ENCODE measurements at regions not wholly inside any gene's neighbourhood (a gene's known extent, or its start where the extent isn't known, plus 50 kb on each side); places are given as distances from the start of the nearest gene placed in this dataset.
A peak's percentile ranks its signal among the peaks of the same experiment; 100 is the strongest.
"Not testable (repeated sequence)": the region's sequence is repeated elsewhere in the genome, so short reads cannot be mapped to it uniquely, and the experiment has no call there.

DNA sequence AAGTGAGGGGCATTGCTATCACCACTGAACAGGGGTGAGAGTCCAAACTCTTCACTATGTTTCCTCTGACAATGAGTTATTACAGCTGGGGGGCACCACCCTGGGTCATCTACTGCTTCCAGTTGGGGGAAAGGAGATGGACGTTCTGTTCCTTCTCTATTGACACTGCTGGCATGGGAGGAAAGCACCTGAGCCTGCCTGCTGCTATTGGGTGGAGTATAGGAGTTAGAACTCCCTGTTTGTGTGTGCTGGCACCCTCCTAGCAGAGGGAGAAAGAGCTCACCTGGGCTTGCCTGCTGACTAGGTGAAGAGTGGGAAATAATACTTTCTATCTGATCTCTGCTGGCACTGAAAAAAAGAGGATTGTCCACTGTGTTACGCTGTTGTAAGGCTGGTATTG is 163.8 kb downstream of the MSN start:
- no peak for DNase-seq (ENCODE audit: extremely low read depth in 1 of 2, low read depth in 1 of 2)

DNA sequence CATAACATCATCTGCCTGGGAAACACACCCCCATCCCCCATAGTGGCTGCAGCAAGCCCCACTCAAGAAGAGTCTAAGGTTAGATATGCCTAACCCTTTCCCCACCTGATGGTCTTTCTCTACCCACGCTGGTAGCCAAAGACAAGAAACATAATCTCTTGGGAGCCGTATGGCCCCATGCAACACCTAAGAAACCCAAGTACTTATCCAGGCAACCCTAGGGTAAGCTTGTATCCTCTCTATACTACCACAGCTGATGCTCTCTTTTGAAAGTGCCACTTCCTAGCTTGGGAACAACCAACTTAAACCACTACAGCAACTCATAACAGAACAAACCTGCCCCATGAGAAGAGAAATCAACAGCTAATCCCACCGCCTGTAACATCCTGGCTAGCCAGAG is 161.1 kb downstream of the MSN start:
- no peak for DNase-seq (ENCODE audit: extremely low read depth in 1 of 2, low read depth in 1 of 2)

DNA sequence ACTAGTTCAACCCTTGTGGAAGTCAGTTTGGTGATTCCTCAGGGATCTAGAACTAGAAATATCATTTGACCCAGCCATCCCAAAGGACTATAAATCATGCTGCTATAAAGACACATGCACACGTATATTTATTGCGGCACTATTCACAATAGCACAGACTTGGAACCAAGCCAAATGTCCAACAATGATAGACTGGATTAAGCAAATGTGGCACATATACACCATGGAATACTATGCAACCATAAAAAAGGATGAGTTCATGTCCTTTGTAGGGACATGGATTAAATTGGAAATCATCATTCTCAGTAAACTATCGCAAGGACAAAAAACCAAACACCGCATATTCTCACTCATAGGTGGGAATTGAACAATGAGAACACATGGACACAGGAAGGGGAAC is 157.8 kb downstream of the MSN start:
- DNase-seq (ENCODE audit: extremely low read depth in 1 of 2, low read depth in 1 of 2): not testable (repeated sequence)

DNA sequence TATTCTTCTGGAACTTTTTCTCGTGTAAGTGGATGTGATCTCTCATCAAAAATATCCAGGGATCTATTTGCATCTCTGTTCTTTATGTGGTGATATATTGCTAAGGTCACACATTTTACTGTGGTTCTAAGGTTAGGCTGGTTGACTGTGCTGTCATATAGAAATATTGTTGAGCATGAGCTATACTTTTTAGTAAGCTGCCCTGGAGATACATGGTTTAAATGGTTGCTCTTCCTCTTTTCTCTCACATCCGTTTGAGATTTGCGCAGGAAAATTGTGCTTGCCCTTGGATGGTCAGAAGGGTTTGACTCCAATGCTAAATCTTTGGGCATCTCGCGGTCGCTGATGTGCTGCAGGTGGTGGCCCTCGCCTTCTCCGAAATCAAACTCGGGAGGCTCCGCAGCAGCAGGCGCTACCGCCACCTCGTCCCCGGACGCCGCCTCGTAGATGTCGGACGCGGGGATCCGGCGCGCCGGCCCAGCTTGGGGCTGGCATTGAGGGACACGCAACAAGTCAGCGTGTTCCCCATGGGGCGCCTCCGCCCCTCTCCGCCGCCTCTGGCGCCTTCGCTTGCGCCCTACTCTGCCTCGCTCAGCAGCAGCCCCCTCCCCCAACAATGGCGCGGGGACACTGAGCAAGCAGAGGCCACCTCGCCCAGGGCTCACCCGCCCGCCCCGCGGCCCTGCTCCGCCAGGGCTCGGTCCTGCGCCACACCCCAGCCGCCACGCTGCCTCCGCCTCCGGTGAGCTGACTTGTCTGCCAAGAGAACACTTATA is 154.5 kb downstream of the MSN start:
- peak; percentile 10 for DNase-seq (ENCODE audit: extremely low read depth in 1 of 2, low read depth in 1 of 2)

DNA sequence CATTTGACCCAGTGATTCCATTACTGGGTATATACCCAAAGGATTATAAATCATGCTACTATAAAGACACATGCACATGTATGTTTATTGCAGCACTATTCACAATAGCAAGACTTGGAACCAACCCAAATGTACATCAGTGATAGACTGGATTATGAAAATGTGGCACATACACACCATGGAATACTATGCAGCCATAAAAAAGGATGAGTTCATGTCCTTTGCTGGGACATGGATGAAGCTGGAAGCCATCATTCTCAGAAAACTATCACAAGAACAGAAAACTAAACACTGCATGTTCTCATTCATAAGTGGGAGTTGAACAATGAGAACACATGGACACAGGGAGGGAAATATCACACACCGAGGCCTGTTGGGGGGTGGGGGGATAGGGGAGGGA is 152.5 kb downstream of the MSN start:
- DNase-seq (ENCODE audit: extremely low read depth in 1 of 2, low read depth in 1 of 2): not testable (repeated sequence)

DNA sequence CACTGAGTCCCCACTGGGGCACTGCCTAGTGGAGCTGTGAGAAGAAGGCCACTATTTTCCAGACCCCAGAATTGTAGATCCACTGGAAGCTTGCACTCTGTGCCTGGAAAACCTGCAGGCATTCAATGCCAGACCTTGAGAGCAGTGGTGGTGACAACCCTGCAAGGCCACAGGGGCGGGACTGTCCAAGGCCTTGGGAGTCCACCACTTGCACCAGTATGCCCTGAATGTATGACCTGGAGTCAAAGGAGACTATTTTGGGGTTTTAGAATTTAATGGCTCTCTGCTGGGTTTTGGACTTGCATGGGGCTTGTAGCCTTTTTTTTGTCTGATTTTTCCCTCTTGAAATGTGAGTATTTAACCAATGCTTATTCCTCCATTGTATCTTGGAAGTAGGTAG is 145.8 kb downstream of the MSN start:
- no peak for DNase-seq (ENCODE audit: extremely low read depth in 1 of 2, low read depth in 1 of 2)

DNA sequence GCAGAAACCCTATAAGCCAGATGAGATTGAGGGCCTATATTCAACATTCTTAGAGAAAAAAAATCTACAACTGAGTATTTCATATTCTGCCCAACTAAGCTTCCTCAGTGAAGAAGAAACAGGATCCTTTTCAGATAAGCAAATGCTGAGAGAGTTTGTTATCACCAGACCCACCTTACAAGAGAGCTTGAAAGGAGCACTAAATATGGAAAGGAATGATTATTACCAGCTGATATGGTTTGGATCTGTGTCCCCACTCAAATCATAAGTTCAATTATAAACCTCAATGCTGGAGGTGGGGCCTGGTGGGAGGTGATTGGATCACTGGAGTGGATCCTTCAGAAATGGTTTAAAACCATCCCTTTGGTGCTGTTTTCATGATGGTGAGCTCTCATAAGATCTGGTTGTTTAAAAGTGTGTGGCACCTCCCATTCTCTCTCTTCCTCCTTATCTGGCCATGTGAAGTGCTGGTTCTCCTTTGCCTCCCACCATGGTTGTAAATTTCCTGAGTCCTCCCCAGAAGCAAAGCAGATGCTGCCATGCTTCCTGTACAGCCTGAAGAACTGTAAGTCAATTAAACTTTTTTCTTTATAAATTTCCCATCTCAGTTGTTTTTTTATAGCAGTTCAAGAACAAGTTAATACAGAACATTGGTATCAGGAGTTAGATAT is 144.2 kb downstream of the MSN start:
- no peak for DNase-seq (ENCODE audit: extremely low read depth in 1 of 2, low read depth in 1 of 2)
